ENCODE measurements at regions not wholly inside any gene's neighbourhood (a gene's known extent, or its start where the extent isn't known, plus 50 kb on each side); places are given as distances from the start of the nearest gene placed in this dataset.

- Histone ChIP-seq H3K36me3 (ENCODE audit: insufficient read depth, low read length) (no peaks in the 10 kb centered on the region), H3K9ac (ENCODE audit: low read length) (no peak overlapping the region), H2AFZ (ENCODE audit: low read depth, low read length) (no peak overlapping the region), H3K9me3 (ENCODE audit: insufficient read depth, low read depth, low read length) (no peaks in the 10 kb centered on the region), H3K27ac (ENCODE audit: low read depth, low read length) (no peak overlapping the region), H3K4me2 (ENCODE audit: low read length) (peak overlapping the region; percentile 12), H3K4me1 (ENCODE audit: insufficient read depth, low read length) (peaks cover 12% of the 10 kb centered on the region), H3K4me3 (ENCODE audit: insufficient read depth, low read depth, low read length) (no peak overlapping the region), H3K27me3 (ENCODE audit: insufficient read depth, low read length) (no peaks in the 10 kb centered on the region), H4K20me1 (ENCODE audit: insufficient read depth, low read length) (no peaks in the 10 kb centered on the region), H3K79me2 (ENCODE audit: insufficient read depth, low read length) (no peaks in the 10 kb centered on the region)
- no peaks in the 10 kb centered on the region for H3K9me3 Mint-ChIP-seq (ENCODE audit: unreplicated experiment)
- TF ChIP-seq EZH2 (IDR thresholded peaks at IDR 0.05; ENCODE audit: insufficient read depth, low read length) (no peak), CTCF (IDR thresholded peaks at IDR 0.05; ENCODE audit: insufficient read depth, low read depth, low read length) (no peak)
- peak; percentile 87 for DNase-seq (ENCODE audit: low read depth)
- H3K4me1 Mint-ChIP-seq (ENCODE audit: low read depth, unreplicated experiment): peaks cover 19% of the 10 kb centered on the region
- peak overlapping the region; percentile 84 for H3K27ac Mint-ChIP-seq (ENCODE audit: unreplicated experiment)
- H3K4me3 Mint-ChIP-seq (ENCODE audit: unreplicated experiment): no peak overlapping the region
- FAIRE-seq: no peak
- no peaks in the 10 kb centered on the region for H3K27me3 Mint-ChIP-seq (ENCODE audit: low read depth, unreplicated experiment)
- no peaks in the 10 kb centered on the region for H3K36me3 Mint-ChIP-seq (ENCODE audit: low read depth, unreplicated experiment)
These were observed 1035.6 kb upstream of the PHF14 start for GRCh38 chr7:9937944-9938631.

GRCh38 chr7:9939176-9939575 lies 1034.5 kb upstream of the PHF14 start:
- no peak overlapping the region for H3K27ac ChIP-seq (ENCODE audit: low read depth, low read length)
- no peak overlapping the region for H3K4me2 ChIP-seq (ENCODE audit: low read length)
- DNase-seq (ENCODE audit: low read depth) (peak; percentile 14), FAIRE-seq (no peak)
- TF ChIP-seq EZH2 (IDR thresholded peaks at IDR 0.05; ENCODE audit: insufficient read depth, low read length) (no peak), CTCF (IDR thresholded peaks at IDR 0.05; ENCODE audit: insufficient read depth, low read depth, low read length) (no peak)
- no peaks in the 10 kb centered on the region for H3K79me2 ChIP-seq (ENCODE audit: insufficient read depth, low read length)
- H3K27ac Mint-ChIP-seq (ENCODE audit: unreplicated experiment): peak overlapping the region; percentile 37
- H3K4me3 Mint-ChIP-seq (ENCODE audit: unreplicated experiment): no peak overlapping the region
- no peaks in the 10 kb centered on the region for H3K9me3 Mint-ChIP-seq (ENCODE audit: unreplicated experiment)
- H3K9me3 ChIP-seq (ENCODE audit: insufficient read depth, low read depth, low read length): no peaks in the 10 kb centered on the region
- H2AFZ ChIP-seq (ENCODE audit: low read depth, low read length): no peak overlapping the region
- peaks cover 19% of the 10 kb centered on the region for H3K4me1 Mint-ChIP-seq (ENCODE audit: low read depth, unreplicated experiment)
- H3K4me1 ChIP-seq (ENCODE audit: insufficient read depth, low read length): peaks cover 12% of the 10 kb centered on the region
- no peaks in the 10 kb centered on the region for H3K27me3 Mint-ChIP-seq (ENCODE audit: low read depth, unreplicated experiment)
- H3K27me3 ChIP-seq (ENCODE audit: insufficient read depth, low read length): no peaks in the 10 kb centered on the region
- no peaks in the 10 kb centered on the region for H3K36me3 ChIP-seq (ENCODE audit: insufficient read depth, low read length)
- no peak overlapping the region for H3K9ac ChIP-seq (ENCODE audit: low read length)
- no peak overlapping the region for H3K4me3 ChIP-seq (ENCODE audit: insufficient read depth, low read depth, low read length)
- no peaks in the 10 kb centered on the region for H4K20me1 ChIP-seq (ENCODE audit: insufficient read depth, low read length)
- H3K36me3 Mint-ChIP-seq (ENCODE audit: low read depth, unreplicated experiment): no peaks in the 10 kb centered on the region

- H3K4me2 ChIP-seq (ENCODE audit: low read length): no peak overlapping the region
- H3K4me1 ChIP-seq (ENCODE audit: insufficient read depth, low read length): no peaks in the 10 kb centered on the region
- DNase-seq (ENCODE audit: low read depth) (peak; percentile 32), FAIRE-seq (no peak)
- TF ChIP-seq EZH2 (IDR thresholded peaks at IDR 0.05; ENCODE audit: insufficient read depth, low read length) (no peak), CTCF (IDR thresholded peaks at IDR 0.05; ENCODE audit: insufficient read depth, low read depth, low read length) (no peak)
- Mint-ChIP-seq H3K27me3 (ENCODE audit: low read depth, unreplicated experiment) (no peaks in the 10 kb centered on the region), H3K4me1 (ENCODE audit: low read depth, unreplicated experiment) (no peaks in the 10 kb centered on the region), H3K27ac (ENCODE audit: unreplicated experiment) (no peak overlapping the region), H3K9me3 (ENCODE audit: unreplicated experiment) (peaks cover 3% of the 10 kb centered on the region), H3K4me3 (ENCODE audit: unreplicated experiment) (no peak overlapping the region), H3K36me3 (ENCODE audit: low read depth, unreplicated experiment) (no peaks in the 10 kb centered on the region)
- no peaks in the 10 kb centered on the region for H3K79me2 ChIP-seq (ENCODE audit: insufficient read depth, low read length)
- no peak overlapping the region for H2AFZ ChIP-seq (ENCODE audit: low read depth, low read length)
- H3K4me3 ChIP-seq (ENCODE audit: insufficient read depth, low read depth, low read length): no peak overlapping the region
- no peaks in the 10 kb centered on the region for H3K27me3 ChIP-seq (ENCODE audit: insufficient read depth, low read length)
- no peaks in the 10 kb centered on the region for H4K20me1 ChIP-seq (ENCODE audit: insufficient read depth, low read length)
- H3K27ac ChIP-seq (ENCODE audit: low read depth, low read length): no peak overlapping the region
- no peak overlapping the region for H3K9ac ChIP-seq (ENCODE audit: low read length)
- no peaks in the 10 kb centered on the region for H3K36me3 ChIP-seq (ENCODE audit: insufficient read depth, low read length)
- no peaks in the 10 kb centered on the region for H3K9me3 ChIP-seq (ENCODE audit: insufficient read depth, low read depth, low read length)
These were observed 1028.5 kb upstream of the PHF14 start for GRCh38 chr7:9945131-9945530.

Data from astrocyte (in vitro differentiated cells and primary cell).